ENCODE measurements at regions not wholly inside any gene's neighbourhood (a gene's known extent, or its start where the extent isn't known, plus 50 kb on each side); places are given as distances from the start of the nearest gene placed in this dataset.

DNA sequence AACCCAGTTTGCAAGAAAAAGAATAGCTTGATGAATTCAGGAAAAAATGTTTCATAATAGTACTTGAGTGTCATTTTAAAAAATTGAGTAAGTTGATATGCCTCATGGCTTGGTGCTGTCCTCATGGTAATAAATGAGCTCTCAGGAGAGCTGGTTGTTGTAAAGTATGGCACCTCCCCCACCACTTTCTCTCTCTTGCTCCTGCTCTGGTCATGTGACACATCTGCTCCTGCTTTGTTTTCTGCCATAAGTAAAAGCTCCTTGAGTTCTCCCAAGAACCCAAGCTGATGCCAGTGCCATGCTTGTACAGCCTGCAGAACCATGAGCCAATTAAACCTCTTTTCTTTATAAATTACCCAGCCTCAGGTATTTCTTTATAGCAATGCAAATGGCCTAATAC, 108.8 kb upstream of the CRBN start:
- FAIRE-seq (no peak), DNase-seq (ENCODE audit: low spot score in 2 of 2) (no peak)

DNA sequence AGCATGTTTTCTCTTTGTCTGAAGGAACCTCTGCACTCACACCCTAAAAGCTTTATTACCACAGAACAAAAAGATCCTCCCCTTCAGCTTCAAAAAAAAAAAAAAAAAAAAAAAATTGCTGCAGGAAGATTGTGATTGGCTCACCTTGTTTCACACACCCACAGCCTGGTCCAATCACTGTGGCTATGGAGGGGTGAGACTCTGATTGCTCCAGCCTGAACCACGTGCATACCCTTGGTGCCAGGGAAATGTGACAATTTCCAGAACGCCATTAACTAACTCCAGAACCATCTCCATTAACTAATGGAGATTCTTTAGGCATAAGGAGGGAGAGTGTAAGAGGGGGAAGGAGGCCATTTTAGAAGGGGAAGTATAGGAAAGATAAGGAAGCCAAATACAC, 106.5 kb upstream of the CRBN start:
- FAIRE-seq, result no peak
- no peak for DNase-seq (ENCODE audit: low spot score in 2 of 2)

DNA sequence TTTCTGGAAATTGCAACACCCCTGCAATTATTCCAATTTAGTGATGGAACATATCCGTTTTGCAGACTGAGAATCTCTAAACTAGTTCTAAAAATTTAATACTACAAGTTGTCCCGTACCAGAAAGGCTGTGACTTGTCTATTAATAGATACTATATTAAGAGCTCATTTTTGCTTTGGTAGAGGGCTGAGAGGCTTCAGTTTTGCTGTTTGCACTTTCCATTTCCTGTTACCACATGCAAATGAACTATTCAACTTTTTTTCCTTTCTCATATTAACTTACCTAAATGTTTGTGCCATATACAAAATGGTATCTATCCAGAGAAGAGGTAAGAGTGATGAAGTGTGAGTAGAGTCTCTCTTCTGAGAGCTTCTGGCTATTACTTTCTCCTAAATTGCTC, 101.5 kb upstream of the CRBN start:
- FAIRE-seq, result no peak
- DNase-seq (ENCODE audit: low spot score in 2 of 2), result no peak

GRCh38 chr3:3280396-3280795, 100.9 kb upstream of the CRBN start:
- DNase-seq (ENCODE audit: low spot score in 2 of 2) (no peak), FAIRE-seq (no peak)

- FAIRE-seq (no peak), DNase-seq (ENCODE audit: low spot score in 2 of 2) (no peak)
These were observed 98.6 kb upstream of the CRBN start for GRCh38 chr3:3278073-3278472.

- DNase-seq (ENCODE audit: low spot score in 2 of 2), result no peak
- no peak for FAIRE-seq
These were observed 97.1 kb upstream of the CRBN start for GRCh38 chr3:3276630-3277029.

GRCh38 chr3:3264796-3265195, 85.3 kb upstream of the CRBN start:
- DNase-seq (ENCODE audit: low spot score in 2 of 2), result no peak

GRCh38 chr3:3260870-3261269, 81.4 kb upstream of the CRBN start:
- FAIRE-seq (no peak), DNase-seq (ENCODE audit: low spot score in 2 of 2) (no peak)

More at GRCh38 chr3:3264796-3265195, 85.3 kb upstream of the CRBN start:
- FAIRE-seq, result no peak

DNA sequence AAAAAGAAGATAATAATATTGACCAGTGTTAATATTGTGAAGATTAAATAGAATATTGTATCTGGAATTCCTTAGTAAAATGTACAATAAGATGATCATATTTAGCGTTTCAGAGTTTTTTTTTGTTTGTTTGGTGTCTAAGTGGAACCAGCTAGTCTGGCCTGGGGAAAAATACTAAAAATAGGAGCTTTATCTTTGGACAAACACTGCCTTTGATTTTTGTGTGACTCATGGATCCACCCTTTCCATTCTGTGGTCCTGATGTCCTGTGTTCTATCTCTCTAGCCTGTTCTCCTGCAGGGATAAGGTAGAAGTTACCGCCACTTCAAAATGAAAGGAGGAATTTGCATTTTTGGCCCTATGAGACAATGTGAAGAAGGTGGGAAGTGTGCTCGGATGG, 79.7 kb upstream of the CRBN start:
- no peak for FAIRE-seq
- no peak for DNase-seq (ENCODE audit: low spot score in 2 of 2)

GRCh38 chr3:3258281-3258680, 78.8 kb upstream of the CRBN start:
- DNase-seq (ENCODE audit: low spot score in 2 of 2) (no peak), FAIRE-seq (no peak)

DNA sequence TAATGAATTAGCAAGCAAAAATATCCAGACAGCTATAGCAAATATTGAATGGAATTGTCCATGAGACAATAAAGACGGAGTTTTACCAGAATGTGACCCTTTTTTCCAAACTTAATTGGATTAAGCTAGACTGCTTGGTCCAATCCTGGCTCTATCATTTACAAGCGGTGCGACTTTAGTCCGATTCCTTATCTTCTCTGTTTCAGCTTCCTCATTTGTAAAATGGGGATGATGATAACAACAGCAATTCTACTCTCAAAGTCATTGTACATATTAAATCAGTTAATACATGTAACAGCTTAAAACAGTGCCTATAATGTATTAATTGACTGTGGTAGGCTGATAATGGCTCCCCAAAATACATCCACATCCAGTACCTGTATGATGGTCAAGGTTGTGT, 62.1 kb upstream of the CRBN start:
- FAIRE-seq, result no peak
- no peak for DNase-seq (ENCODE audit: low spot score in 2 of 2)

GRCh38 chr3:3240986-3241385, 61.5 kb upstream of the CRBN start:
- no peak for DNase-seq (ENCODE audit: low spot score in 2 of 2)
- no peak for FAIRE-seq

- no peak for FAIRE-seq
- DNase-seq (ENCODE audit: low spot score in 2 of 2), result no peak
These were observed 58.5 kb upstream of the CRBN start for GRCh38 chr3:3237979-3238378.

- no peak for FAIRE-seq
- DNase-seq (ENCODE audit: low spot score in 2 of 2), result no peak
These were observed 52.8 kb upstream of the CRBN start for GRCh38 chr3:3232251-3232650.

Measured in frontal cortex (tissue), 3 donors.